Gastroesophageal sphincter (tissue), 3 donors: ENCODE measurements at regions not wholly inside any gene's neighbourhood (a gene's known extent, or its start where the extent isn't known, plus 50 kb on each side); places are given as distances from the start of the nearest gene placed in this dataset.

Experiments used
- CTCF ChIP-seq, 4 experiments: fragments of 200-600 bp in 2 of 4; fragments of 450-650 bp in 2 of 4; sonication (generic) in 1 of 4; IDR thresholded peaks; one replicate each; pipeline ENCODE4 v1.5.1; 2017 to 2019; ENCODE audit warnings: antibody characterized with exemption in 4 of 4, mild to moderate bottlenecking in 2 of 4, moderate library complexity in 2 of 4
- POLR2AphosphoS5 ChIP-seq: sonication (generic); formaldehyde crosslinking; IDR thresholded peaks from one replicate; pipeline ENCODE4 v1.6.1; 2017; ENCODE audit warnings: antibody characterized with exemption

- TF ChIP-seq CTCF (IDR thresholded peaks at IDR 0.05), result no peak
- TF ChIP-seq POLR2AphosphoS5, result no peak
Measured at GRCh38 chr18:78655921-78656320, 323.7 kb upstream of the SALL3 start.
